ENCODE measurements at regions not wholly inside any gene's neighbourhood (a gene's known extent, or its start where the extent isn't known, plus 50 kb on each side); places are given as distances from the start of the nearest gene placed in this dataset.

DNA sequence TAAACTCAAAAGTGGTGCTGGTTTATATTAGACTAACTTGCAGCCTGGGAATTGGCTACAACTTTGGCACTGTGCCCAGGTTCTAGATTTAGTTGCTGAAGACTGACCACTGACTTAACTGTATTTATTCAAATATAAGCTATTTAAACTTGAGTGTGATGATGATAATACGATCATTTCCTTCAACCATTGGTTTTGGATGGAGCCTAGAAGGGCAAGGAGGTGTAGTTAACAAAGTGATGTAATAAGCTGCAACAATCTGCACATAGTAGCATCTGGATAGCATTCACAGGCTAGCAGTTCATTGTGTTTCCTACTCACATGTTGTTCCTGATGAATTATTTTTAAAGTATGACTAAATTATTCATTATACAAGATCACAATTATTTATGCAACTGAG lies 55.2 kb upstream of the DACH1 start:
- Histone ChIP-seq H3K9me3 (no peaks in the 10 kb centered on the region), H3K4me3 (no peak overlapping the region), H3K27me3 (no peaks in the 10 kb centered on the region), H3K27ac (no peak overlapping the region), H3K4me1 (no peaks in the 10 kb centered on the region), H3K36me3 (no peaks in the 10 kb centered on the region)
- DNase-seq = no peak
- TF ChIP-seq POLR2A (IDR thresholded peaks at IDR 0.05) (no peak), CTCF (IDR thresholded peaks at IDR 0.05) (no peak)

Small RNA genes lying in the stretch of these regions (small RNA-seq; reads per million reads assigned to genes)
- 0 reads per million in 2 donors for gene RF00263
- gene RF00411 = 0 reads per million in 2 donors
- gene RF00440 = 0 reads per million in 2 donors
- gene RF02271 = 0 reads per million in 2 donors
- gene RPL18AP17 = 0 reads per million in 2 donors

Measured in Peyer's patch (tissue), 4 donors.